UCSD-AML1 (cell line): ENCODE measurements at regions not wholly inside any gene's neighbourhood (a gene's known extent, or its start where the extent isn't known, plus 50 kb on each side); places are given as distances from the start of the nearest gene placed in this dataset.
"Not testable (repeated sequence)": the region's sequence is repeated elsewhere in the genome, so short reads cannot be mapped to it uniquely, and the experiment has no call there.

Experiments
- DNase-seq: peaks from one replicate; lab custom pipeline; 2025; ENCODE audit not compliant: unreplicated experiment; lab: John Stamatoyannopoulos, UW

- not testable (repeated sequence) for DNase-seq
Measured at GRCh38 chr12:54105809-54106208, 52.2 kb downstream of the HOXC4 start.

DNA sequence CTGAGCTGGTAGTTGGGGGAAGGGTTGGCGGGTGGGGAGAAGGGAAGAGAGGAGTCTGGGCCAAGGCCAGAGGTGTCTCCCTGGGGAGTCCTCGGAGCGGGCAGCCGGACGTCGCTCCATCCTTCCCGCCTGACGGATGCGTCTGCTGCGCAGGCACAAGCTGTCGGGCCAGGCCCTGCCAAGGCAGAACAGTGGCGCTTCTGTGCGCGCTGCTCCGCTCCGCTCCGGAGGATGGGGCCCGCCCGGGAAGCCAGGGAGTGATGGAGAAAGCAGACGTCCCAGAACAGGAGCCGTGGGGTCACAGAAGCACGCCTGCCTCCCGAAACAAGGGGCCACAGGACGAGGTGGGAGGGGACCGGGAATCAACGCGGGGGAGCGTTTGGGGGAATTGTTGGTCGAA, 52.6 kb downstream of the HOXC4 start:
- DNase-seq, result not testable (repeated sequence)

DNA sequence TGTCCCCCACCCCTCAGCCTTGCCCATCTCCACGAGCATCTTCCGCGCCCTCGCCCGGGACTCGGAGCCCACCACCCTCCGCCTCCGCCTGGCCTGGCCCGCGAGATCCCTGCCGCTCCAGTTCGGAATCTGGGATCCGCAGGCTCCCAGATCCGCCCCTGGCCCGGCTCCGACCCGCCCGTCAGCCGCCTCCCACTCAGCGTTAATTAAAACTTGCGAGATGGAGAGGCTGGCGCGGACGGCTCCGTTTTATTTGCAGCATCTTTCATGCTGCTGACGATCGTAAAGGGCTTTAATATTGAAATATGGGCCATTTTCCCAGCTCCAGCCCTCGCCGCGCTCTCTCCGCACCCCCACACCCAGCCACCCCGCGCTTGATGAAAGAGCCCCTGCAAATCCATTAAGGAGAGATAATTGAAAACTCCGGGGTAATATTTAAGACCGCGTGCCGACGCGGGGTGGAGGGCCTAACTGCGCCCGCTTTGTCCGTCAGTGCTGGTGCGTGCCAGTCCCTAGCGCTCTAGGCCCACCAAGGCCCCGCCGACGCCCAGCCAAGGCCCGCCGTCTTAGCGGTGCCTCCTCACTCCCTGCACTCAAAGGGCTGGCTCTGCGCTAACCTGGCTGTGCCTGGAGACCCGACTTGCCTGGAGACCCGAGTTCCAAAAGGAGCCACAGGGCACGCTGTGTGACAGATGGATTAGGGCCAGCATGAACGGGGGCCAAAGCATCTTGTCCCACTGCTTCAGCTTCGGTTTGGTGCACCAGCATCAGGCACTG, 53.4 kb downstream of the HOXC4 start:
- DNase-seq, result not testable (repeated sequence)

GRCh38 chr12:54112336-54112735, 58.7 kb downstream of the HOXC4 start:
- not testable (repeated sequence) for DNase-seq

DNA sequence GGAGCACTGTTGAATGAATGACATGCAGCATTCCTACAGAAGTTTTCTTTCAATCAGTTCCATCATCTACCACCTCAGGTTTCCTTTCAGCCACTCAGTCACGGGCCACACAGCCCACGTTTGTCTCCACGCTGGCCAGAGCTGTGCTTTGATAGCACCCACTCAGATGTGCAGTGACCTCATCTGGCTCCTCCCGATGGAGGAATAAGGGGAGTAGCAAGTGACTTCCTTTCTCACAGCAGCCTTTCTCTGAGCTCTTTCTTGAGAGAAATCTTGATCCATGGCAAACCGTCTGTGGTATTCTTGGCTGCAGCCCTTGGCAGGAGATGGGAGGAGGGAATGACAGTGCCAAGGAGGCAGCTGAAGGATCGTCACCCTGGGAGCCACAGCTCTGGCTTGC, 62.4 kb downstream of the HOXC4 start:
- not testable (repeated sequence) for DNase-seq

DNA sequence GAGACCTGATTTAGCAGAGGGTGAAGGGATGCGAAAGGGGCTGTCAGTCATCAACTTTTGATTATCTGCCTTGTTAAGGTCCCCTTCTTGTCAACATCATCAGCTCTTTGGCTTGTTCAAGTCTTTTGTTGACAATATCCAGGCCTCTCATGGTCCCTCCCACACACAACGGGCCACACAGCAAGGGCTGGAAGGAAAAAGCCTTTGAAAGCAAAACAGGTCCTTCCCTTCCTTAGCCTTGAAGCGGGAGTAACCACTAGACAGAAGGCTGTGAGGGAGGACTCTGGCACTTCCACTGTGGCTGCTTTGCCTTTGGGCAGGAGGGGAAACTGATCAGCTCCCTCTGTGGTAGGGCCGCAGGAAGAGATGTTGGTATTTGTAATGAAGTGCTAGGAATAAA, 63.8 kb downstream of the HOXC4 start:
- DNase-seq, result not testable (repeated sequence)

DNA sequence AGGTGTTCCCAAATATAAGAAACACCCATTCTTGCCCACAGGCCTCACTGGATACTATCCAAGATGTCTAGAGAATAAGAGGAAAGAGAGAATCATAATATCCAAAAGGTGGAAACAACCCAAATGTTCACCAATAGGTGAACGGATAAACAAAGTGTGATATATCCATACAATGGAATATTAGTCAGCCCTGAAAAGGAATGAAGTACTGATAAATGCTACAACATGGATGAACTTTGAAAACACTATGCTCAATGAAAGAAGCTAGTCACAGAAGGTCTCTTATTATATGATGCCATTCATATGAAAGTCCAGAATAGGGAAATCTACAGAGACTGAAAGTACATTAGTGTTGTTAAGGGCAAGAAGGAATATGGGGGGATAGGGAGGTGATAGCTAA, 65.4 kb downstream of the HOXC4 start:
- DNase-seq, result not testable (repeated sequence)

GRCh38 chr12:54123981-54124380, 64.8 kb downstream of the SMUG1 start:
- not testable (repeated sequence) for DNase-seq

DNA sequence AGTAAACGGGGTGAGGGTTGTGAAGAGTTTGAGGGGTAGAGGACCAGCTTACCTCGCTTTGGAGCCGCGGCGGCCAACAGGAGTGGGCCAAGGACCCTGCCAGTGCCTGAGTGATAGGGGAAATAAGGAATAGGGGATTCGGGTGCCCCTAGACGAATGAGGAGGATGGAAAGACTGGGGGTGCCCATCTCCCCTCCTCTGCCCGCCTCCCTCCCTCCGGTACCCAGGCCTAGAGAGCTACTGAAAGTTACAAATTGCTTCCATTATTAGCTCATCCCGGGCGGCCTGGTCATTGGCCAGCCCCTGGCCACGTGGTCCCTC, 63.1 kb downstream of the SMUG1 start:
- DNase-seq, result not testable (repeated sequence)

GRCh38 chr12:54126029-54126695, 62.6 kb downstream of the SMUG1 start:
- no peak for DNase-seq

DNA sequence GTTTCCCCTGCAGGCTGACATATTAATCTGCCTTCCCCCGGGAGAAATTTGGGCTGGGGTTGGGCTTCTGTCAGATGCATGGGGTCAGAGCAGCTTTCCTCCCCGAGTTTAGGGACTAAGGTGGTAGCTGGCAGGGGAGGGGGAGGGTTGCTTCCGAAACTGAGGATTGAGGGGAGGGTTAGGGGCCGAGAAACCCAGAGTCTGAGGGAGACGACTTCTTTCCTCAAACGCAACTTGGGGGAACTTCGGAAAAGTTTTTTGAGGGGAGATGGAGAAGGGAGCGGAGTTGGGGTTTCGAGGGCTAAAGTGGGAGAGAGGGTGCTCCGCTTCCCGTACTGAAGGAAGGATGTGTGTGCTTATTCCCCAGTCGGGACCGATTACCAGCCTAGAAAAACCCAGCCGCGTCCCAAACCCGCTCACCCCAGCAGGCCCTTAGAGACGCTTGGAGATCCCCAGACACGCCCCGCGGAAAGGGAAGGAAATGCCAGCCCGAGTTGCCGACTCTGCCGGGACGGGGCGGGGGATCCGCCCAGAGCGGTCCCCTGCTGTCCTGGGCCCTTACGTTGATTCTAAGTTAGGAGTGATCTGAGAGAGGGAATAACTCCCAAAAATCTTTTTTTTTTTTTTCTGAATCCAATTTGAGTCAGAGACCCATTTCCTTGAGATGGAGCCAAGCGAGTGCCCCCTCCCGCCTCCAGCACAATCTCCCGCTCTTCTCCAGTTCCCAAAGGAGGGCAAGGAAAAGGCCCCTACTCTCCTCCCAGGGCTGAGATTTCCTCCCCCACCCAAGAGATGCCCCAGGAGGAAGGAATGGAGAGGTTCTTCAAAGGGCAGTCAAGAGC, 61.9 kb downstream of the SMUG1 start:
- DNase-seq, result peak; percentile 29

DNA sequence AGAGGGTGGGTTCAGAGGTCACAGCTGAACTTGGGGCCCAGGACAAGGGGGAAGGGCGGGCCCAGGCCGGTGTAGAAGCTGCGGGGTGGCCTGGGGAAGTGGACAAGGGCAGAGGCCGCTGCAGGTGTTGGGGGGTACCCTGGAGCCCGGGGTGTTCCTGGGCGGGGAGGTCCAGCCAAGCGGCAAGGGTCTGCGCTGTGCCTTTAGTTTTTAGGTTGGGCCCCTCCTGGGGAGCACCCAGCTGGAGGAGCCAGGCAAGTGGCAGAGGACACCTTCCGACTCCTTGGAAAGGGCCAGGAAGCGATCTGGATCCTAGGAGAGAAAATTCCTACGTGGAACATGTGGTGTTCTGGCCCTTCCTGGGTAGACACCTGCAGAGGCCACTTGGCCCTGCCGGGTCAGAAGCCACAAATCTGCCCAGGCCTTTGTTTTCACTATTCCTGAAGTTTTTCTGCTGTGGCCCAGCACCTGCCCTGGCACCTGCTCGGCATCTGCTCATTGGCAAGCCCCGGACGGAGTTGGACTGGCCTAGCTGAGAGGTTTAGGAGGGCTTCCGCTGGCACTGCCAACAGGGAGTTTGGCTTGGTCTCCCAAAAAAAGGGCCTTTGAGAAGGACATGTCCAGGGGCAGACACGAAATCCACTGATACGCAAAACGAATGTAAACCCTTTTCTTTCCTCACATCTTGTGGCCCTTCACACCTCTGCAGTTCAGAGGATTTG, 61.1 kb downstream of the SMUG1 start:
- DNase-seq, result no peak

DNA sequence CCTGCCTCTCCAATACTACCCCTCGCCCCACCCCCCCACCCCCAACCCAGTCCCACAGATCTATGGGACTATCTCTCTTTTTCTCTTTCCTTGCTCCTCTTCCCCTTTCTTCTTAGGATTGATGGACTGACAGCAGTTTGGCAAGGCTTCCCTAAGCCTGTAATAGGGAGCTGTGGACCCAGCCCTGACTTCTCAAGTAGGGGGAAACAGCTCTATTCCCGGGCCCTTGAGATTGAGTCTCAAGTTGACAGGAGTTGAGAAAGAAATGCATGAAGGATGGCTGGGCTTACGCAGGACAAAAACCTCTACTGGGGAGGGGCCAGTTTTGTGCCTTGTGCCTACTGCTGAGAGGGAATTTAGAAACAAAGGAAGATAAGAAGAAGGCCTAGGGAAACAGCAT, 60.4 kb downstream of the SMUG1 start:
- no peak for DNase-seq

DNA sequence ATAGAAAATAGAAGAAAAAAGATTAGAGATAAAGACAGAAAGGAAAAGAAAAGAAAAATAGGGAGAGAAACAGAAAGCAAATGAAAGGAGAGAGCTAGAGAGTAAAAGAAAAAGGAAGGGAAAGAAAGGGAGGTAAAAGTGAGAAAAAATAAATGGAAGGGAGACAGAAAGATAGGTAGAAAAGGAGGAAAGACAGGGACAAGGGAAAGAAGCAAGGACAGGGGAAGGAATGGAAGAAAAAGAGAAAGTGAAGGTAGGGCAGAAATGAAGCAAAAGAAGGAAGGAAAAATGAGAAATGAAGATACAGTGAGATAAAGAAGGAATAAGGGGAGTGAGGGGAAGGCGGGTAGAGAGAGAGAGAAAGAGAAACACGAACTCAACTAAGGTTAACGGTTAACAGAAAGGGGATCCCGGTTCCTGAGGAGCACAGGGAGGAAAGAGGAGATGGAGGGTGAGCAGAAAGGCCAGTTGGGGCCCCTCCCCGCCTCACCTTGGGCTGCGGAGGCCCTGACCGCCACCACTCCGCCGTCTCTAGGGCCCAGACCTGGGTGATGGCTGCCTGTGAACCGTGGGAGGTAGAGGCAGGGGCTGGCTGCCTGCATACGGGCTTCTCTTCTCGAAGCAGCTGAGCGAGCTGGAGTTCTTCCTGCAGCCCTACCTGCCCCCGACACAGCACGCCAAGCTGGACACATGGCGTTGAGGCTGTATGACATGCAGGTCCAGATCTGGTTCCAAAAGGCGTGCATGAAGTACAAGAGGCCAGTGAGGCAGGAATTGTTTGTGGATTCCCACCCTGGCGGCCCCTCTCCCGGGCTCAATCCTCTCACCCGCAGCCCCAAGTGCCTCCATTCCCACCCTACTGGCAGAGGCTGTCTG, 59.5 kb downstream of the SMUG1 start:
- no peak for DNase-seq
